ENCODE measurements at regions not wholly inside any gene's neighbourhood (a gene's known extent, or its start where the extent isn't known, plus 50 kb on each side); places are given as distances from the start of the nearest gene placed in this dataset.

- no peak for DNase-seq
Measured at GRCh38 chr4:136121426-136121825, 1410.9 kb downstream of the PCDH18 start.

- DNase-seq: no peak
Measured at GRCh38 chr4:136113921-136114320, 1418.4 kb downstream of the PCDH18 start.

- no peak for DNase-seq
Measured at GRCh38 chr4:136112116-136112515, 1420.2 kb downstream of the PCDH18 start.

GRCh38 chr4:136106753-136107152, 1425.5 kb downstream of the PCDH18 start:
- no peak for DNase-seq

GRCh38 chr4:136103616-136104015, 1428.7 kb downstream of the PCDH18 start:
- DNase-seq: peak in 1 of 51 donors; percentile 15

GRCh38 chr4:136097676-136098075, 1434.6 kb downstream of the PCDH18 start:
- DNase-seq: no peak

GRCh38 chr4:136088211-136088867, 1444.0 kb downstream of the PCDH18 start:
- DNase-seq: no peak

- DNase-seq: no peak
Measured at GRCh38 chr4:136078976-136079375, 1453.3 kb downstream of the PCDH18 start.

GRCh38 chr4:136056748-136057147, 1475.5 kb downstream of the PCDH18 start:
- no peak for DNase-seq

- no peak for DNase-seq
Measured at GRCh38 chr4:136055360-136055759, 1476.9 kb downstream of the PCDH18 start.

- DNase-seq: no peak
Measured at GRCh38 chr4:136036744-136037143, 1495.5 kb downstream of the PCDH18 start.

GRCh38 chr4:136032391-136032790, 1499.9 kb downstream of the PCDH18 start:
- no peak for DNase-seq

GRCh38 chr4:136025540-136025939, 1506.8 kb downstream of the PCDH18 start:
- no peak for DNase-seq

GRCh38 chr4:136017556-136017955, 1514.7 kb downstream of the PCDH18 start:
- no peak for DNase-seq

- no peak for DNase-seq
Measured at GRCh38 chr4:136012220-136012619, 1520.1 kb downstream of the PCDH18 start.

GRCh38 chr4:136009258-136009832, 1522.9 kb downstream of the PCDH18 start:
- no peak for DNase-seq

GRCh38 chr4:136007991-136008390, 1524.3 kb downstream of the PCDH18 start:
- DNase-seq: no peak

- DNase-seq: no peak
Measured at GRCh38 chr4:136002316-136002715, 1530.0 kb downstream of the PCDH18 start.

- no peak for DNase-seq
Measured at GRCh38 chr4:136001791-136002190, 1530.5 kb downstream of the PCDH18 start.

- no peak for DNase-seq
Measured at GRCh38 chr4:136000246-136000645, 1532.0 kb downstream of the PCDH18 start.

GRCh38 chr4:135994360-135994759, 1537.9 kb downstream of the PCDH18 start:
- DNase-seq: no peak

GRCh38 chr4:135976860-135977259, 1555.4 kb downstream of the PCDH18 start:
- DNase-seq: no peak

GRCh38 chr4:135966936-135967335, 1565.4 kb downstream of the PCDH18 start:
- no peak for DNase-seq

GRCh38 chr4:135963009-135963408, 1569.3 kb downstream of the PCDH18 start:
- no peak for DNase-seq
